Stimulated activated CD8-positive, alpha-beta memory T cell treated with anti-CD3 and anti-CD28 coated beads, Interleukin-2, amount 100 ng/mL, for 48 hours (primary cell): ENCODE measurements at regions not wholly inside any gene's neighbourhood (a gene's known extent, or its start where the extent isn't known, plus 50 kb on each side); places are given as distances from the start of the nearest gene placed in this dataset.

Experiments used
- DNase-seq, 2 donors: peaks; one replicate each; pipeline ENCODE4 v3.0.0-alpha.2; 2020; ENCODE audit warnings: low read depth in 2 of 2

GRCh38 chr14:104291123-104292000 lies 153.0 kb downstream of the KIF26A start:
- no peak for DNase-seq

GRCh38 chr14:104292084-104292970 lies 153.9 kb downstream of the KIF26A start:
- DNase-seq: no peak

- no peak for DNase-seq
Measured at GRCh38 chr14:104293231-104293841, 154.9 kb downstream of the KIF26A start.

GRCh38 chr14:104293851-104294627 lies 155.7 kb downstream of the KIF26A start:
- DNase-seq: no peak

GRCh38 chr14:104294628-104294982 lies 156.2 kb downstream of the KIF26A start:
- no peak for DNase-seq

- DNase-seq: no peak
Measured at GRCh38 chr14:104294983-104295680, 156.7 kb downstream of the KIF26A start.

- DNase-seq: no peak
Measured at GRCh38 chr14:104295681-104296387, 157.4 kb downstream of the KIF26A start.

GRCh38 chr14:104296388-104297312 lies 158.3 kb downstream of the KIF26A start:
- DNase-seq: no peak

- DNase-seq: no peak
Measured at GRCh38 chr14:104297313-104297704, 158.9 kb downstream of the KIF26A start.

GRCh38 chr14:104297721-104298401 lies 159.5 kb downstream of the KIF26A start:
- DNase-seq: no peak

- no peak for DNase-seq
Measured at GRCh38 chr14:104298458-104298857, 160.1 kb downstream of the KIF26A start.

- no peak for DNase-seq
Measured at GRCh38 chr14:104299993-104300761, 161.8 kb downstream of the KIF26A start.

- DNase-seq: no peak
Measured at GRCh38 chr14:104301731-104302460, 163.5 kb downstream of the KIF26A start.

- DNase-seq: no peak
Measured at GRCh38 chr14:104302794-104303405, 164.5 kb downstream of the KIF26A start.

- DNase-seq: no peak
Measured at GRCh38 chr14:104303705-104304425, 165.5 kb downstream of the KIF26A start.
